Activated naive CD8-positive, alpha-beta T cell (primary cell): ENCODE measurements at regions not wholly inside any gene's neighbourhood (a gene's known extent, or its start where the extent isn't known, plus 50 kb on each side); places are given as distances from the start of the nearest gene placed in this dataset.

Experiments used
- H3K27ac Mint-ChIP-seq: one replicate; pipeline ENCODE4 v1.8.0; 2021; ENCODE audit warnings: mixed read lengths
- H3K27me3 Mint-ChIP-seq: one replicate; pipeline ENCODE4 v1.8.0; 2021; ENCODE audit warnings: mixed read lengths
- H3K36me3 Mint-ChIP-seq: one replicate; pipeline ENCODE4 v1.8.0; 2021; ENCODE audit warnings: mixed read lengths
- H3K4me1 Mint-ChIP-seq: one replicate; pipeline ENCODE4 v1.8.0; 2021; ENCODE audit warnings: low read depth, mixed read lengths
- H3K4me3 Mint-ChIP-seq: one replicate; pipeline ENCODE4 v1.8.0; 2021; ENCODE audit warnings: mild to moderate bottlenecking, mixed read lengths
- H3K9me3 Mint-ChIP-seq: one replicate; pipeline ENCODE4 v1.8.0; 2021; ENCODE audit warnings: low read depth, mixed read lengths

- H3K9me3 Mint-ChIP-seq: no peaks in the 10 kb centered on the region
- H3K36me3 Mint-ChIP-seq: no peaks in the 10 kb centered on the region
- no peak overlapping the region for H3K27ac Mint-ChIP-seq
- H3K4me1 Mint-ChIP-seq: no peaks in the 10 kb centered on the region
- no peak overlapping the region for H3K4me3 Mint-ChIP-seq
- no peaks in the 10 kb centered on the region for H3K27me3 Mint-ChIP-seq
Measured at GRCh38 chr10:128735996-128736395, 609.8 kb upstream of the MKI67 start.

GRCh38 chr10:128738386-128738915 lies 612.2 kb upstream of the MKI67 start:
- Mint-ChIP-seq H3K27ac (no peak overlapping the region), H3K4me3 (no peak overlapping the region), H3K4me1 (no peaks in the 10 kb centered on the region), H3K27me3 (no peaks in the 10 kb centered on the region), H3K36me3 (no peaks in the 10 kb centered on the region), H3K9me3 (no peaks in the 10 kb centered on the region)

GRCh38 chr10:128739930-128740329 lies 613.7 kb upstream of the MKI67 start:
- no peaks in the 10 kb centered on the region for H3K36me3 Mint-ChIP-seq
- H3K27me3 Mint-ChIP-seq: no peaks in the 10 kb centered on the region
- no peaks in the 10 kb centered on the region for H3K4me1 Mint-ChIP-seq
- no peak overlapping the region for H3K4me3 Mint-ChIP-seq
- no peak overlapping the region for H3K27ac Mint-ChIP-seq
- no peaks in the 10 kb centered on the region for H3K9me3 Mint-ChIP-seq

GRCh38 chr10:128741180-128741579 lies 615.0 kb upstream of the MKI67 start:
- Mint-ChIP-seq H3K4me1 (no peaks in the 10 kb centered on the region), H3K36me3 (no peaks in the 10 kb centered on the region), H3K27ac (no peak overlapping the region), H3K9me3 (no peaks in the 10 kb centered on the region), H3K27me3 (peaks cover 4% of the 10 kb centered on the region), H3K4me3 (no peak overlapping the region)

- Mint-ChIP-seq H3K27me3 (peaks cover 4% of the 10 kb centered on the region), H3K36me3 (no peaks in the 10 kb centered on the region), H3K9me3 (no peaks in the 10 kb centered on the region), H3K4me3 (no peak overlapping the region), H3K27ac (no peak overlapping the region), H3K4me1 (no peaks in the 10 kb centered on the region)
Measured at GRCh38 chr10:128741680-128742079, 615.5 kb upstream of the MKI67 start.

GRCh38 chr10:128744092-128744491 lies 617.9 kb upstream of the MKI67 start:
- H3K9me3 Mint-ChIP-seq: no peaks in the 10 kb centered on the region

GRCh38 chr10:128744811-128745305 lies 618.6 kb upstream of the MKI67 start:
- Mint-ChIP-seq H3K27me3 (peaks cover 5% of the 10 kb centered on the region), H3K36me3 (no peaks in the 10 kb centered on the region), H3K4me1 (no peaks in the 10 kb centered on the region), H3K9me3 (no peaks in the 10 kb centered on the region), H3K27ac (no peak overlapping the region), H3K4me3 (no peak overlapping the region)

More at GRCh38 chr10:128744092-128744491, 617.9 kb upstream of the MKI67 start:
- no peaks in the 10 kb centered on the region for H3K4me1 Mint-ChIP-seq
- H3K4me3 Mint-ChIP-seq: no peak overlapping the region
- no peak overlapping the region for H3K27ac Mint-ChIP-seq
- no peaks in the 10 kb centered on the region for H3K36me3 Mint-ChIP-seq
- peaks cover 5% of the 10 kb centered on the region for H3K27me3 Mint-ChIP-seq

- peaks cover 4% of the 10 kb centered on the region for H3K9me3 Mint-ChIP-seq
Measured at GRCh38 chr10:128747582-128748346, 621.5 kb upstream of the MKI67 start.

GRCh38 chr10:128751284-128751683 lies 625.1 kb upstream of the MKI67 start:
- Mint-ChIP-seq H3K27me3 (peaks cover 1% of the 10 kb centered on the region), H3K4me3 (no peak overlapping the region), H3K4me1 (no peaks in the 10 kb centered on the region), H3K9me3 (peaks cover 9% of the 10 kb centered on the region), H3K27ac (no peak overlapping the region), H3K36me3 (no peaks in the 10 kb centered on the region)

More at GRCh38 chr10:128747582-128748346, 621.5 kb upstream of the MKI67 start:
- Mint-ChIP-seq H3K36me3 (no peaks in the 10 kb centered on the region), H3K27ac (no peak overlapping the region), H3K4me3 (no peak overlapping the region), H3K27me3 (peaks cover 5% of the 10 kb centered on the region), H3K4me1 (no peaks in the 10 kb centered on the region)

- no peak overlapping the region for H3K4me3 Mint-ChIP-seq
- peaks cover 1% of the 10 kb centered on the region for H3K27me3 Mint-ChIP-seq
- no peaks in the 10 kb centered on the region for H3K36me3 Mint-ChIP-seq
- peaks cover 9% of the 10 kb centered on the region for H3K9me3 Mint-ChIP-seq
- H3K4me1 Mint-ChIP-seq: no peaks in the 10 kb centered on the region
- no peak overlapping the region for H3K27ac Mint-ChIP-seq
Measured at GRCh38 chr10:128751851-128752250, 625.6 kb upstream of the MKI67 start.

GRCh38 chr10:128759174-128759573 lies 633.0 kb upstream of the MKI67 start:
- no peaks in the 10 kb centered on the region for H3K36me3 Mint-ChIP-seq
- H3K27me3 Mint-ChIP-seq: no peaks in the 10 kb centered on the region
- H3K27ac Mint-ChIP-seq: no peak overlapping the region
- H3K4me1 Mint-ChIP-seq: no peaks in the 10 kb centered on the region
- H3K4me3 Mint-ChIP-seq: no peak overlapping the region
- H3K9me3 Mint-ChIP-seq: no peaks in the 10 kb centered on the region

- Mint-ChIP-seq H3K27ac (no peak overlapping the region), H3K36me3 (no peaks in the 10 kb centered on the region), H3K4me3 (no peak overlapping the region), H3K27me3 (no peaks in the 10 kb centered on the region), H3K9me3 (no peaks in the 10 kb centered on the region), H3K4me1 (no peaks in the 10 kb centered on the region)
Measured at GRCh38 chr10:128763588-128763987, 637.4 kb upstream of the MKI67 start.

GRCh38 chr10:128764190-128764589 lies 638.0 kb upstream of the MKI67 start:
- no peaks in the 10 kb centered on the region for H3K9me3 Mint-ChIP-seq
- no peaks in the 10 kb centered on the region for H3K4me1 Mint-ChIP-seq
- H3K27ac Mint-ChIP-seq: no peak overlapping the region
- H3K4me3 Mint-ChIP-seq: no peak overlapping the region
- no peaks in the 10 kb centered on the region for H3K36me3 Mint-ChIP-seq
- H3K27me3 Mint-ChIP-seq: no peaks in the 10 kb centered on the region

- Mint-ChIP-seq H3K4me3 (no peak overlapping the region), H3K36me3 (no peaks in the 10 kb centered on the region), H3K27ac (no peak overlapping the region), H3K4me1 (no peaks in the 10 kb centered on the region), H3K27me3 (peaks cover 5% of the 10 kb centered on the region), H3K9me3 (no peaks in the 10 kb centered on the region)
Measured at GRCh38 chr10:128766915-128767314, 640.7 kb upstream of the MKI67 start.

- Mint-ChIP-seq H3K4me3 (no peak overlapping the region), H3K9me3 (peaks cover 5% of the 10 kb centered on the region), H3K4me1 (no peaks in the 10 kb centered on the region), H3K27me3 (peaks cover 6% of the 10 kb centered on the region), H3K36me3 (no peaks in the 10 kb centered on the region), H3K27ac (no peak overlapping the region)
Measured at GRCh38 chr10:128774979-128775378, 648.8 kb upstream of the MKI67 start.

- no peaks in the 10 kb centered on the region for H3K4me1 Mint-ChIP-seq
- no peak overlapping the region for H3K27ac Mint-ChIP-seq
Measured at GRCh38 chr10:128775743-128776142, 649.5 kb upstream of the MKI67 start.

More at GRCh38 chr10:128775743-128776142, 649.5 kb upstream of the MKI67 start:
- H3K4me3 Mint-ChIP-seq: no peak overlapping the region
- H3K27me3 Mint-ChIP-seq: peaks cover 6% of the 10 kb centered on the region
- H3K9me3 Mint-ChIP-seq: peaks cover 5% of the 10 kb centered on the region
- H3K36me3 Mint-ChIP-seq: no peaks in the 10 kb centered on the region
